Gastroesophageal sphincter (tissue), 4 donors: ENCODE measurements at regions not wholly inside any gene's neighbourhood (a gene's known extent, or its start where the extent isn't known, plus 50 kb on each side); places are given as distances from the start of the nearest gene placed in this dataset.

Experiments used
- ATAC-seq: fragments of 150-250 bp; one replicate; pipeline ENCODE4 v1.9.1; 2016; ENCODE audit warnings: mild to moderate bottlenecking, moderate library complexity
- H3K27ac ChIP-seq, 4 donors: fragments of 200-600 bp; sonication (generic) in 3 of 4; 1 replicate in 3 of 4; 2 replicates in 1 of 4; pipeline ENCODE4 v1.5.1; 2016 to 2019
- H3K27me3 ChIP-seq: fragments of 200-600 bp; sonication (generic); one replicate; pipeline ENCODE4 v1.5.1; 2019
- H3K36me3 ChIP-seq, 2 donors: fragments of 200-600 bp; sonication (generic); one replicate each; pipeline ENCODE4 v1.5.1; 2019; ENCODE audit warnings: control low read depth in 1 of 2
- H3K4me1 ChIP-seq, 3 donors: fragments of 200-600 bp; sonication (generic); 1 replicate in 2 of 3; 2 replicates in 1 of 3; pipeline ENCODE4 v1.5.1; 2016 to 2019; ENCODE audit warnings: control low read depth in 2 of 3
- H3K4me3 ChIP-seq, 2 donors: fragments of 200-600 bp; sonication (generic); one replicate each; pipeline ENCODE4 v1.5.1; 2019; ENCODE audit warnings: mild to moderate bottlenecking in 1 of 2, moderate library complexity in 1 of 2
- H3K9me3 ChIP-seq, 3 donors: fragments of 200-600 bp; sonication (generic); one replicate each; pipeline ENCODE4 v1.5.1; 2017 to 2019; ENCODE audit warnings: control low read depth in 2 of 3
- CTCF ChIP-seq, 4 experiments: fragments of 200-600 bp in 2 of 4; fragments of 450-650 bp in 2 of 4; sonication (generic) in 1 of 4; IDR thresholded peaks; one replicate each; pipeline ENCODE4 v1.5.1; 2017 to 2019; ENCODE audit warnings: antibody characterized with exemption in 4 of 4, mild to moderate bottlenecking in 2 of 4, moderate library complexity in 2 of 4
- EP300 ChIP-seq: sonication (generic); formaldehyde crosslinking; IDR thresholded peaks from one replicate; pipeline ENCODE4 v1.6.1; 2017; ENCODE audit warnings: antibody characterized with exemption, mild to moderate bottlenecking
- POLR2A ChIP-seq, 2 donors: fragments of 450-650 bp; IDR thresholded peaks; one replicate each; pipeline ENCODE4 v1.6.1; 2017; ENCODE audit warnings: antibody characterized with exemption in 2 of 2, mild to moderate bottlenecking in 2 of 2, moderate library complexity in 1 of 2
- POLR2AphosphoS5 ChIP-seq: sonication (generic); formaldehyde crosslinking; IDR thresholded peaks from one replicate; pipeline ENCODE4 v1.6.1; 2017; ENCODE audit warnings: antibody characterized with exemption
- WGBS, 2 donors: methylation state at CpG; one replicate each; pipeline ENCODE4 v1.1.5; 2018; ENCODE audit warnings: low coverage in 1 of 2; 5-methylcytosine and 5-hydroxymethylcytosine counted together

- Histone ChIP-seq H3K4me3 (no peak overlapping the region), H3K27me3 (no peaks in the 10 kb centered on the region), H3K36me3 (no peaks in the 10 kb centered on the region), H3K9me3 (no peaks in the 10 kb centered on the region), H3K4me1 (peaks cover 0 to 10% (median 0%) of the 10 kb centered on the region in 3 donors), H3K27ac (no peak overlapping the region)
- 85 to 88% methylated on average over 3 of the region's 3 CpGs for WGBS, 2 donors
- ATAC-seq, result no peak
- TF ChIP-seq POLR2A (IDR thresholded peaks at IDR 0.05) (no peak), CTCF (IDR thresholded peaks at IDR 0.05) (no peak), POLR2AphosphoS5 (no peak), EP300 (no peak)
These were observed 72.0 kb upstream of the VAV3 start for GRCh38 chr1:108036796-108037562.

GRCh38 chr1:108034396-108034795, 69.4 kb upstream of the VAV3 start:
- no peaks in the 10 kb centered on the region for H3K27me3 ChIP-seq
- TF ChIP-seq POLR2AphosphoS5 (no peak), EP300 (no peak), CTCF (IDR thresholded peaks at IDR 0.05) (no peak), POLR2A (IDR thresholded peaks at IDR 0.05) (no peak)
- no peak overlapping the region for H3K27ac ChIP-seq
- no peaks in the 10 kb centered on the region for H3K36me3 ChIP-seq
- ATAC-seq, result no peak
- WGBS, 2 donors, result 22 to 50% methylated on average over 1 of the region's 1 CpG
- no peaks in the 10 kb centered on the region for H3K9me3 ChIP-seq
- no peaks in the 10 kb centered on the region for H3K4me1 ChIP-seq
- H3K4me3 ChIP-seq, result no peak overlapping the region

GRCh38 chr1:108033550-108033951, 68.6 kb upstream of the VAV3 start:
- no peaks in the 10 kb centered on the region for H3K4me1 ChIP-seq
- no peak overlapping the region for H3K4me3 ChIP-seq
- 77 to 85% methylated on average over 2 of the region's 2 CpGs for whole genome bisulfite sequencing, 2 donors
- TF ChIP-seq CTCF (IDR thresholded peaks at IDR 0.05) (no peak), POLR2AphosphoS5 (no peak), POLR2A (IDR thresholded peaks at IDR 0.05) (no peak), EP300 (no peak)
- no peaks in the 10 kb centered on the region for H3K36me3 ChIP-seq
- ATAC-seq, result no peak
- no peak overlapping the region for H3K27ac ChIP-seq
- no peaks in the 10 kb centered on the region for H3K27me3 ChIP-seq
- no peaks in the 10 kb centered on the region for H3K9me3 ChIP-seq

- TF ChIP-seq EP300 (no peak), POLR2A (IDR thresholded peaks at IDR 0.05) (no peak), POLR2AphosphoS5 (no peak), CTCF (IDR thresholded peaks at IDR 0.05) (no peak)
- Histone ChIP-seq H3K27me3 (no peaks in the 10 kb centered on the region), H3K27ac (no peak overlapping the region), H3K4me3 (no peak overlapping the region), H3K9me3 (no peaks in the 10 kb centered on the region), H3K4me1 (no peaks in the 10 kb centered on the region), H3K36me3 (no peaks in the 10 kb centered on the region)
- no peak for ATAC-seq
- WGBS, 2 donors, result no CpG with 5 or more reads among the region's 1 CpG
These were observed 63.9 kb upstream of the VAV3 start for GRCh38 chr1:108028841-108029388.

- ATAC-seq, result no peak
- Histone ChIP-seq H3K27ac (no peak overlapping the region), H3K27me3 (no peaks in the 10 kb centered on the region), H3K4me1 (no peaks in the 10 kb centered on the region), H3K9me3 (no peaks in the 10 kb centered on the region), H3K4me3 (no peak overlapping the region), H3K36me3 (no peaks in the 10 kb centered on the region)
- TF ChIP-seq POLR2A (IDR thresholded peaks at IDR 0.05), result no peak
- TF ChIP-seq POLR2AphosphoS5, result no peak
- TF ChIP-seq EP300, result no peak
- TF ChIP-seq CTCF (IDR thresholded peaks at IDR 0.05), result no peak
- WGBS, 2 donors, result 43 to 90% methylated on average over 1 of the region's 1 CpG
These were observed 62.4 kb upstream of the VAV3 start for GRCh38 chr1:108027389-108027788.
